GM10248 (cell line): ENCODE measurements at regions not wholly inside any gene's neighbourhood (a gene's known extent, or its start where the extent isn't known, plus 50 kb on each side); places are given as distances from the start of the nearest gene placed in this dataset.

Experiments used
- CTCF ChIA-PET: fragments of 300-600 bp; sonication (Branson Sonifier 250); formaldehyde crosslinking; extraction: SDS; loops from one replicate; lab custom pipeline; 2021; ENCODE audit warnings: antibody characterized with exemption; lab: Yijun Ruan, JAX
- POLR2A ChIA-PET: fragments of 350-650 bp; sonication (Branson Sonifier 250); formaldehyde crosslinking; extraction: SDS; loops from one replicate; lab custom pipeline; 2020; ENCODE audit warnings: antibody characterized with exemption; lab: Yijun Ruan, JAX
- DNase-seq: peaks from one replicate; pipeline ENCODE4 v3.0.0; 2012; ENCODE audit errors: extremely low spot score
- CTCF ChIP-seq: IDR thresholded peaks from 2 replicates; pipeline ENCODE4 v1.5.1; 2012; ENCODE audit warnings: mild to moderate bottlenecking, low read depth; ENCODE audit errors: extremely low read depth, missing control alignments, control extremely low read depth

GRCh38 chr16:85441189-85441889 lies 171.8 kb upstream of the GSE1 start:
- ChIA-PET CTCF (interaction anchor here (0.8 to 8.9 kb wide), 7 partner anchors 14 to 175 kb away, joined by 3 to 40 read pairs (median 4); no protein-coding TSS in a partner anchor), POLR2A (no interaction called here)
- TF ChIP-seq CTCF = peak; percentile 27
- DNase-seq = no peak

DNA sequence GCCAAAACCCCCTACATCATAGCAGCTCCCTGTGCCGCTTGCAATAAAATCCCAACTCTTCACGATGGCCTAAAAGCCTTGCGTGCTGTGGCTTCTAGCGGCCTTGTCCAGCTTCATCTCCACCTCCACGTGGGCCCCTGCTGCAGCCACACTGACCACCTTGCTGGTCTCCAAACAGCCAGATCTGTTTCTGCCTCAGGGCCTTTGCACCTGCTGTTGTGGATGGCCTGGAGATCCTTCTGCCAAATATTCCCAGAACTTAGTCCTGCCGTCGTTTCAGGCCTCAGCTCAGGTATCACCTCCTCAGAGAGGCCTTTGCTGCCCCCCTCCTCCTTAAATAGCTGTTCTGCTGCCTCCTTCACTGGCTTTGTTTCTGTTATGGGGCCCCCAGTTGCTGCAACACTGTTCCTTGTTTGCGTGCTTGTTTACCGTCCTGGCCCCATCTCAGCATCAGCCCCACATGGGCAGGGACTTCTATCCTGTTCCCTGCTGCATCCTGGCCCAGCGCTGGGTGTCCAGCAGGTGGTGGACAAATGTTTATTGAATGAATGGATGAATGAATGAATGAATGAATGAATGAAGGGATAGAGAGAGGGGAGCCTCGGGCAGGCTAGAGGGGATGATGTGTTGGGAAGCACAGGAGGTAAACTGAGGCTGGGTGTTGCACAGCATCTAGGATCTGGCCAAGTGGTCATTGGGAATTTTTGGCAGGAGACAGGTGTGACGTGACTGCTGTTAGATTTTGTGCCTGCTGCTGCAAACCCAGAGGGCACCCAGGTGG lies 171.0 kb upstream of the GSE1 start:
- CTCF ChIA-PET = interaction anchor here (0.8 to 8.9 kb wide), 7 partner anchors 13 to 174 kb away, joined by 3 to 40 read pairs (median 4); no protein-coding TSS in a partner anchor

GRCh38 chr16:85443116-85443515 lies 170.0 kb upstream of the GSE1 start:
- ChIA-PET POLR2A (no interaction called here), CTCF (interaction anchor here (3.0 to 8.9 kb wide), 2 partner anchors 22 to 173 kb away, joined by 10 to 40 read pairs; no protein-coding TSS in a partner anchor)
- TF ChIP-seq CTCF = no peak
- no peak for DNase-seq

More for the DNA sequence above, 171.0 kb upstream of the GSE1 start:
- DNase-seq = no peak
- POLR2A ChIA-PET = no interaction called here
- no peak for TF ChIP-seq CTCF

GRCh38 chr16:85443531-85443930 lies 169.6 kb upstream of the GSE1 start:
- DNase-seq = no peak
- no peak for TF ChIP-seq CTCF
- CTCF ChIA-PET = interaction anchor here (3.0 to 8.9 kb wide), 2 partner anchors 22 to 173 kb away, joined by 10 to 40 read pairs; no protein-coding TSS in a partner anchor
- POLR2A ChIA-PET = no interaction called here

GRCh38 chr16:85445064-85445778 lies 167.9 kb upstream of the GSE1 start:
- TF ChIP-seq CTCF = no peak
- CTCF ChIA-PET = interaction anchor here (1.0 to 8.9 kb wide), 7 partner anchors 17 to 330 kb away, joined by 3 to 40 read pairs (median 4); no protein-coding TSS in a partner anchor

DNA sequence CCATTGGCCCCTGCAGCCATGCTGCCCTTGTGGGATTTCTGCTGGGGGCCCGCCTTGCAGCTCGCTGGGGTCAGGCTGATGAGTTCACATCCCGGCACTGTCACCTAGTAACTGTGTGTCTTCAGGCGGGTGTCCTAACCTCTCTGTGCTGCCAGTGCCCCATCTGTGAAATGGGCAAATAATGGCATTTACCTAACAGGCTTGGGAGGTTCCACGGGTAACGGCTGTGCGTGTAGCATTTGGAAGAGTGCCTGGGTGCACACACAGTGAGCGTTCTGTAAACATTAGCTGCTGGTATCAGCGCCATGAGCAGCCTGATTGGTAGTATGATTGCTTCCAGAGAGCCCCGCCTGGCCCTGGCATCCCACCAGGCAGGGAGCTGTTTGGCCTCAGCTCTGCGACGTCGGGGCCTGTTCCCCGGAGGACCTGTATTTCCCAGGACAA lies 167.3 kb upstream of the GSE1 start:
- no peak for DNase-seq
- ChIA-PET POLR2A (no interaction called here), CTCF (interaction anchor here (1.1 to 8.9 kb wide), 8 partner anchors 9 to 331 kb away, joined by 3 to 40 read pairs (median 4); no protein-coding TSS in a partner anchor)
- TF ChIP-seq CTCF = no peak

More at GRCh38 chr16:85445064-85445778, 167.9 kb upstream of the GSE1 start:
- POLR2A ChIA-PET = no interaction called here
- DNase-seq = no peak
